ENCODE measurements at regions not wholly inside any gene's neighbourhood (a gene's known extent, or its start where the extent isn't known, plus 50 kb on each side); places are given as distances from the start of the nearest gene placed in this dataset.

DNA sequence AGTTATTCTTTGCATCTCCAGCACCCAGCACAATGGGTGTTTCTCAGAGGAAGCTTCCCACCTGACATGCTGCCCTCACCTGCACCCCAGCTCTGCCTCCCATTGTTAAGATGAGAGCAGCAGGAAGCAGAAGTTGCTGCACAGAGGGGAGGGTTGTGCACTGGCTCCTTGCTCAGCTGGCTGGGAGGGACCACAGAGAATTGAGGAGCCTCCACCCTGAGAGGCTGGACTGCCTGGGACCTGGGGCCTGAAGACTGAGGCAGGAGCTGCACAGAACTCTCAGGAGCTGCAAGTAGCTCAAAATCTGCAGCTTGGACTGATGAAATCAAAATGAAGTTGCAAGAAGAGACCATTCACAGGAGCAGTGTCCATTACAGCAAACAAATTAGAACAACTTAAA lies 222.3 kb upstream of the LINGO1 start:
- no peak overlapping the region for H3K4me3 ChIP-seq (ENCODE audit: low read length)
- TF ChIP-seq ZNF274 (IDR thresholded peaks at IDR 0.05; ENCODE audit: low read depth, low read length) = no peak

DNA sequence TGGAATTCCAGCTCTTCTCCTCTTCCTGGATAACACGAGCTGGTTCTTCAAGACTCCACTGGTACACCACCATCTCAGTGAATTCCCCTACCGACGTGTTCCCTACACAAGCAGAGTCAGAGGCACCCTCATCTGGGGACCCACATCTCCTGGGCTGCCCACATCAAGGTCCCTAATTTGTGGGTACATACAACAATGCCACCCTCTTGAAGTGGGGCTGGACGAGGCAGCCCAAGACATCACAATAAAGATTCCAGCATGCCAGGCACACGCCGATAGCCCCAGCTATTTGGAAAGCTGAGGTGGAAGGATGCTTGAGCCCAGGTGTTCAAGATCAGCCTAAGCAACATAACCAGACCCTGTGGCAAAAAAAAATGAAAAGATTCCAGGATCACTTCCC lies 221.2 kb upstream of the LINGO1 start:
- no peak for TF ChIP-seq ZNF274 (IDR thresholded peaks at IDR 0.05; ENCODE audit: low read depth, low read length)
- no peak overlapping the region for H3K4me3 ChIP-seq (ENCODE audit: low read length)

DNA sequence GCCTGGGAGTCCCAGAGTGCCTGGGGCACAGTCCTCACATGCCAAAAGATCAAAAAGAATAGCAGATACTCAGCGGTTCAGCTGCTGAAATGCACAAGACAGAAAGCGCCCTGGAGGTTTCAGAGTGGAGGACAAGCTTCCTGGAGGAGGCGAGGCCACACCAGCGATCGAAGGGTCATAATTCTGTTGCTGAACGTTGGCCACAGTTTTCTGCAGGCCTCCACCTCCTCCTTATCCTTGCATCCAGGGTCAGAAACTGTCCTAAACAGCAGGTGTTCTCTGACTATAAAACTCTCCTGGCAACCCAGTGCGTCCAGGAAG lies 220.3 kb upstream of the LINGO1 start:
- no peak for TF ChIP-seq ZNF274 (IDR thresholded peaks at IDR 0.05; ENCODE audit: low read depth, low read length)
- no peak overlapping the region for H3K4me3 ChIP-seq (ENCODE audit: low read length)

DNA sequence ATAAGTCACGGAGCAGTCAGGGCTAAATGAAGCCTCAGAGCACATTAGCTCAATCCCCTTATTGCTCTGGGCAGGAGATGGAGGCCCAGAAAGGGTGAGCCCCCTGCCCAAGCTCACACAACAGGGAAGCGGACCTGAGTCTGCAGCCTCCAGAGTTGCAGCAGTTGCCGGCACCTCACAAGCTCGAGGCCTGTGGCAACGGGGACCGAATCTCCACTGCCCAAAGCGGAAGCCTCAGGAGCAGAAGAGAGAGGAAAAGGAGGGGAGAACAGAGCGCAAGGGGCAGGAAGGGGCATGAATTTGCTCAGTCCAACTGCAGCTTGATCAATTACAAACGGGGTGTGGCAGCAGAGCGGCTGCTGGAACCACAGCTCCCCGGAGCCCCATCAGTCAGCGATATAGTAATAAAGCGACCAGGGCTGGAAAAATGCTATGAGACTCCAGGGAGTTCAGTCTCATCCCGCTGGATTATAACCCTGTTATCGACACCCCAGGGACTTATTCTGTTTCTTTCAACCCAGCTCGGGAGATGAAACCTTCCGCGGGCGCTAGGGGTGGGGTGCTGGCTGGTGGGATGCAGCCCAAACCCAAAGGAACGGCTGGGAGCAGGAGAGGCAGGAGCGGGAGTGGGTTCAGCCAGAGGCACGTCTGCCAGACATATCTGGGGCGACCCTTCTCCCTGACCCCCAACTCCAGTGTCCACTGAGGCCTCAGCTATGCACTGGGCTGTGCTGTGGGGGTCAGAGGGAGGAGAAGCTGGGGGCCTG lies 219.7 kb upstream of the LINGO1 start:
- TF ChIP-seq ZNF274 (IDR thresholded peaks at IDR 0.05; ENCODE audit: low read depth, low read length) = no peak
- no peak overlapping the region for H3K4me3 ChIP-seq (ENCODE audit: low read length)

DNA sequence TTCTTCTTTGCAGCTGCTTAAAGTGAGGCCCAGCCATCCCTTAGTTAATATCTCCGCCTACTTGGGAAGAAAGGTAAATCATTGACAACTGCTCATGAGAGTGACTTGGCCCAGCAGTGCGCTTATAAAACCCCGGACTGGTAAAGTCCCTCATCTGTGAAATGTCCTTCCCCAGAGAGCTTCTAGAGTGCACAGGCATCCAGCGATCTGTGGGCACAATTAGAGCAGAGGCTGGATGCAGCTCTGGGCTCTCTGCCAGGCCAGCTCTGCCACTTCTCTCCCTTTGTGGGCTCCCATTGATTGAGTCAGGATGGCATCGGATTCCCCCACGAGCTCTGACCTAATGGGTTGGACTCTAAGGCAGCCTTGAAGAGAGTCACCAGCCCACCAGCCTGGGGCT lies 219.0 kb upstream of the LINGO1 start:
- no peak overlapping the region for H3K4me3 ChIP-seq (ENCODE audit: low read length)
- TF ChIP-seq ZNF274 (IDR thresholded peaks at IDR 0.05; ENCODE audit: low read depth, low read length) = no peak

DNA sequence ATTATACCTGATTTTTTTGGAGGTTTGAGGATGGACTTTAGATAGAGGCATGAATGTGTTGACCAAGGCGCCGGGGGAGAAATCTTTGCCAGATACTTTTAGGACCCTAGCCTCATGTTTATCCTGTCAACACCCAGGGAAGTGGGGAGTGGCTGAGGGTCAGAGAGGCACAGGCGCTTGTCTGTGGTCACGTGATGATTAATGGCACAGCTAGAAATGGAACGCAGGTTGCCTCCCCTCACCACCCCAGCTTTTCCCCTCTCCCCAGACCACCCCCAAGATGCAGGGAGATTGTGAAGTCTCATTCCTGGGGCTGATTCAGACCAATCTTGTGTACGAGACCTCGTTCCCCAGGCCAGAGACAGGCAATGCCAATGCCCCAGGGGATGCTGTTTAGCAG lies 218.4 kb upstream of the LINGO1 start:
- H3K4me3 ChIP-seq (ENCODE audit: low read length) = no peak overlapping the region
- TF ChIP-seq ZNF274 (IDR thresholded peaks at IDR 0.05; ENCODE audit: low read depth, low read length) = no peak

DNA sequence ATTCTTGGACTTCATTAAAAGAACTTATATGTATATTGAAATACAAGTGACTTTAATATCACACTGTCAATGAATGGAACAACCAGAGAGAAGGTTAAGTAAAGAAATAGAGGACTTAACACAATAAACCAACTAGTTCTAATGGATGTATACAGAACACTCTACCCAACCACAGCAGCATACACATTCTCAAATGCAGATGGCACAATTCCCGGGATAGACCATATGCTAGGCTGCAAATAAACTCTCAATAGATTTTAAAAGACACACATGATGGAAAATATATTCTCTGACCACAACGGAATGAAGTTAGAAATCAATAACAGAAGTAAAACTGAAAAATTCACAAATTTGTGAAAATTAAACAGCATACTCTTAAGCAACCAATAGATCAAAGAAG lies 214.3 kb upstream of the LINGO1 start:
- TF ChIP-seq ZNF274 (IDR thresholded peaks at IDR 0.05; ENCODE audit: low read depth, low read length) = no peak
- no peak overlapping the region for H3K4me3 ChIP-seq (ENCODE audit: low read length)

DNA sequence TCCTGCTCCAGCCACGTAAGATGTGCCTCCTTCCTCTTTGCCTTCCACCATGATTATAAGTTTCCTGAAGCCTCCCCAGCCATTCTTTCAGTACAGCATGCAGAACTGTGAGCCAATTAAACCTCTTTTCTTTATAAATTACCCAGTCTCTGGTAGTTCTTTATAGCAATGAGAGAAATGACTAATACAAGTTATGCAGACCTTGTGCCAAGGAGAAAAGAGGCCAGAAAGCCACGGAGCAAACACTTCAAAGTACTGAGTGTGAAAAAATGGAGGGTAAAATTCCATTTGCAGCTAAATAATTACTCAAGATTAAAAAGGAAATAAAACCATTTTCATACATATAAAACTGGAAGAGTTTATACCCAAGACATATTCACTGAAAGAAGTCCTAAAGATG lies 213.6 kb upstream of the LINGO1 start:
- no peak overlapping the region for H3K4me3 ChIP-seq (ENCODE audit: low read length)
- no peak for TF ChIP-seq ZNF274 (IDR thresholded peaks at IDR 0.05; ENCODE audit: low read depth, low read length)

DNA sequence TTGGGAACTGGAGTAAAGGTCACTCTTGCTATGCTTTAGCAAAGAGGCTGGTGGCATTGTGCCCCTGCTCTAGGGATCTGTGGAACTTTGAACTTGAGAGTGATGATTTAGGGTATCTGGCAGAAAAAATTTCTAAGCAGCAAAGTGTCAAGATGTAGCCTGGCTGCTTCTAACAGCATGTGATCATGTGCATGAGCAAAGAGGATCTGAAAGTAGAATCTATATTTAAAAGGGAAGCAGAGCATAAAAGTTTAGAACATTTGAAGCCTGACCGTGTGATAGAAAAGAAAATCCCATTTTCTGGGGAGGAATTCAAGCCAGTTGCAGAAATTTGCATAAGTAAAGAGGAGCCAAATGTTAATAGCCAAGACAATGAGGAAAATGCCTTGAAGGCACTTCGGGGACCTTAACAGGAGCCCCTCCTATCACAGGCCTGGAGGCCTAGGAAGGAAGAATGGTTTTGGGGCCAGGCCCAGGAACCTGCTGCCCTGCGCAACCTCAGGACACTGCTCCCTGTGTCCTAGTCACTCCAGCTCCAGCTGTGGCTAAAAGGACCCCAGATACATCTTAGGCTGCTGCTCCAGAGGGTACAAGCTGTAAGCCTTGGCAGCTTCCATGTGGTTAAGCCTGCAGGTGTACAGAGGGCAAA lies 212.2 kb upstream of the LINGO1 start:
- no peak overlapping the region for H3K4me3 ChIP-seq (ENCODE audit: low read length)
- no peak for TF ChIP-seq ZNF274 (IDR thresholded peaks at IDR 0.05; ENCODE audit: low read depth, low read length)

DNA sequence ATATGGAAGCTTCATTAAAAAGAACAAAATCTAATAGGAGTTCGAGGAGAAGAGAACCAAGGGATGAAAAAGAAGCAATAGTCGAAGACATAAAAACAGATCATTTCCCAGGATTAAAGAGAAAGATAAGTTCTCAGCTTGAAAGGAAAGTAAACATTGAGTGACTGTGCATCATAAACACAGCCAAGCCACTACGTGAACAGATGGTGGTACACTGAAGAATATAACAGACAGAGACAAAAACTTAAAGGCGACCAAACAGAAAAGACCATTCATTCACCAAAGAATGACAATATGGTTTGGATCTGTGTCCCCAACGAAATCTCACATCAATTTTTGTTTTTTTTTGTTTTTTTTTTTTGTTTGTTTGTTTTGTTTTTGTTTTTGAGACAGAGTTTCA lies 210.8 kb upstream of the LINGO1 start:
- no peak overlapping the region for H3K4me3 ChIP-seq (ENCODE audit: low read length)
- no peak for TF ChIP-seq ZNF274 (IDR thresholded peaks at IDR 0.05; ENCODE audit: low read depth, low read length)

DNA sequence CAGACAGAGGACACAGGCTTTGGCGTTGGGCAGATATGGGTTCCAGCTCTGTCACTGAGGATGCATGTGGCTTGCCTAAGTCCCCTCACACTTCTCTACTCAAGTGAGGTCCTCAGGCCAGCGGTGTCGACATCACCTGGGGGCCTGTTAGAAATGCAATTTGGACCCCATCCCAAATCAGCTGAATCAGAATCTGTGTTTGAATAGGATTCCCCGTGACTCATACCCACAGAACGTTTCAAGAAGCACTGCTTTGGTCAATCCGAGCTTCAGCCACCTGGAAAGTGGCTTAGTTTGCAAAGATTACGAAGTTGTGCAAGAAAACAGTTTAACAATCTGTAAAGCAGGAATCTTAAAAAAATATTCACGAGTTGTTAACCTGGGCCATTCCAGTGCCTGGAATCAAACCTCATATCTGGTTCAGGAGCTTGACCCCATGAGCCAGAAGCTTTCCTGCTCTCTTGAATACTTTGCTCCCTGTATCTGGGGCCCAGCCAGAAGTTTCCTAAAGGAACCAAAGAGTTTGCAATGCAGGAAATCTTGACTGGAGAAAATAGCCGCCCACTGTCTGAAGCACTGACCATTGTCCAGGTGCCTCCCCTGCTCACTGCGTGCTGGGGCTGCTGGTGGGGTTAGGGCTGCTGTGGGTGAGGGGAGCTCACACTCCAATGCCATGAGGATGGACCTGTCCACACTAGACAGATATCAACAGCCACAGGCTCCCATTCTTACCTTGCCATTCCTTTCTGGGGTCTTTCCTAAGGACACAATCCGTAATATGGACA lies 208.5 kb upstream of the LINGO1 start:
- no peak for TF ChIP-seq ZNF274 (IDR thresholded peaks at IDR 0.05; ENCODE audit: low read depth, low read length)
- no peak overlapping the region for H3K4me3 ChIP-seq (ENCODE audit: low read length)

DNA sequence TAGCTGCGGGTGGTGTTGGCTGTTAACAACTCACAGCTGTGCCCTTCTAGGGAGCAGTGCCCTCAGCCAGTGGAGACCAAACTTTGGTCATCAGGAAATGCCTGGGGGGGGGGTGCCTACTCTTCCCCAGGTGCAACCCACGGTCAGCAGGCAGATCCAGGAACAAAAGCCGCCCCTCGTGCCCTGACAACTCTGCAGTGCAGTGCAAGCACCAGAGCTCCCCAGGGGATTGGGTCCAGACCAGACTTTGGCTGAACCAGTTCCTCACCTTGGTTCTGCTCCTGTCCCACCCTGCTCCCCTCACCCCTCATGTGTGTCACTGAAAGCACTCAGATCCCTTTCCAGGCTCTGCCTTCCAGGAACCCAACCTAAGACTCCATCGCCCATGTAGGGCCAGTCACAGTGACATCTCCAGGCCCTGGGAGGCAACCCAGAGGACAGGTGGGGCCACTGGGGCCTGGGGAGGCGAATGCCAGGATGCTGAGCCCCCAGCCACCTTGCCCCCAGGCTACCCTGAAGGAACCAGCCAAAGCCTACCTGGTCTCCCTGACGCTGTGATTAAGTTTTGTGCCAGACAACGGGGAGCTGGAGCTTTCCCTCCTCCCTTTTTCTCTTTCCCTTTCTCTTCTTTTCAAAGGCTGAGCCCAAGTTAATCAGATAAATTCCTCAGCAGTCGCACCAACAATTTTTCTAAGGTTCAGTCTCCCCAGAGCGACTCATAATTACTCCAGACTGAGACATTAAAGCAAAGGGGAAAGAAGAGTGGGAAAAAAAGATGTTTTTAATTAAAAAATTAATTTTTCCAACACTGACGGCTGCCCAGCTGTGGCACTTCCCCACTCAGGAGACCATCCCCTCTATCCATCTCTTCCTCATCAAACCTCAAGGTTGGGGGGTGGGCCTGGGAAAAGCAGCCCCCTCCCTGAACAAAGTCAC lies 207.5 kb upstream of the LINGO1 start:
- no peak for TF ChIP-seq ZNF274 (IDR thresholded peaks at IDR 0.05; ENCODE audit: low read depth, low read length)
- H3K4me3 ChIP-seq (ENCODE audit: low read length) = no peak overlapping the region

DNA sequence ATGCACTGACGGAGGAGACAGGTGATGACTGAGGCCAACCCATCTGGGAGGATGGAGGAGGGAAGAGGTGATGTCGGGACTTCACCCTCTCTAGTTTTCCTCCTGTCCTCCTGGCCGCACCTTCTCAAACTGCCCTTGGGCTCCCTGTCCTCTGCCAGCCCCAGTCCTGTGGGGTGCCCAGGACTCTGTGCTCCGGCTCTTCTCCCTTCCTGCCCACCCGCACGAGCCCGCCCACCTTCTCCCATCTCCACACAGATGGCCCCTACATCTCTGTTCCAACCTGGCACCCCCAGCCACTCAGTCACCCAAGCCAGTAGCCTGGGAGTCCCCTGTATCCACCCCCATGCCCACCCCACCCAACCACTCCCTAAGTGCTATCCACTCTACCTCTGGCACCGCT lies 206.7 kb upstream of the LINGO1 start:
- TF ChIP-seq ZNF274 (IDR thresholded peaks at IDR 0.05; ENCODE audit: low read depth, low read length) = no peak
- H3K4me3 ChIP-seq (ENCODE audit: low read length) = no peak overlapping the region

DNA sequence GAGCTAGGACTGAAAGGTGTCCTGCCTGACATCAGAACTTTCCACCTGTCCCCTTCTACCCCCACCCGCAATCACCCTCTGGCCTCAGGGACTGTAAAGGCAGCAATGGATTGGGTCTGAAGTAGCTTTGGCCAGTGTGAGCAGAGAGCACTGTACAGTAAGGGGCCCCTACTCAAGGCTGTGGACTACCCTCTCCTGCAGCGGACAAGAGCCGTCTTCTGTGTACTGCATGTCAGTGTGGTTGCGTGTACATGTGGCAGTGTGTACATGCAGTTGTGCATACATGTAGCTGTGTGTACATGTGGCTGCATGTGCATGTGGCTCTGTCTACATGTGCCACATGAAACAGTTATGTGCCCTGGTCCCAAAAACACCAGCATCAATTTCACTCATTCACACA lies 205.9 kb upstream of the LINGO1 start:
- no peak for TF ChIP-seq ZNF274 (IDR thresholded peaks at IDR 0.05; ENCODE audit: low read depth, low read length)
- H3K4me3 ChIP-seq (ENCODE audit: low read length) = no peak overlapping the region

Data from GM08714 (cell line).